ENCODE measurements at regions not wholly inside any gene's neighbourhood (a gene's known extent, or its start where the extent isn't known, plus 50 kb on each side); places are given as distances from the start of the nearest gene placed in this dataset.
"Not testable (repeated sequence)": the region's sequence is repeated elsewhere in the genome, so short reads cannot be mapped to it uniquely, and the experiment has no call there.

DNA sequence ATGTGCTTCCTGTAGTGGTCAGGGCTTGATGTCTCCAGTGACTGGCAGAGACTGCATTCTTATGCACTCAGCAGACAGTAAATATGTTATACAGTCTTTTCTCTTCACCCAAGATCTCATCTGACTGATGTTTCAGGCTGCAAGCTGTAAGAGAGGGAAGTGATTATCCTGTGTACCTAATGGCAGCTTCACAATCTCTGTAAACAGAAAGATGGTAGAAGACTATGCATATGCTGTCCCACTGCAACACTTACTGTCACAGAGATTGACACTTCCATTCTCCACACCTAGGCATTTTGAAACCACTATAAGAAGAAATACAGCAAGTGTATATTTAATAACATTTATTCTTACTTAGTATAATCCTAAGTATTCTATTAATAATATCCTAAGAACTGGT is 97.6 kb upstream of the ANXA1 start:
- DNase-seq (ENCODE audit: low read depth), result no peak

DNA sequence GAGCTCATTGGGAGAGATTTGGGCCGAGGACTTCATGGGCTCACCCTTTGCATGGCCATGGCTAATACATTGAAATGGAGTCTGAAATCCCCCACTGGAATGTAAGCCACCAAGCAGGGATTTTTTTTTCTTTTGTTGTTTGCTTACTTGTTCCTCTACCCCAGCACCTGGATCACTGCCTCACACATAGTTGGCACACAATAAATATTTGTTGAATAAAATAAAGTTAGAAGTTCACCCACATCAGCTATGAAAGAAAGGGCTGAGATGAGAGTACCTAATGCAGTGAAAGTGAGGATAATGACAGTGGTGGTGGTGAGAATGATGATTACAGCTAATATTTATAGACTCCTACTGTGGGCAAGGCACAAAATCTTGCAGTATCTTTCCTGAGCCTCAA is 98.1 kb upstream of the ANXA1 start:
- no peak for DNase-seq (ENCODE audit: low read depth)

DNA sequence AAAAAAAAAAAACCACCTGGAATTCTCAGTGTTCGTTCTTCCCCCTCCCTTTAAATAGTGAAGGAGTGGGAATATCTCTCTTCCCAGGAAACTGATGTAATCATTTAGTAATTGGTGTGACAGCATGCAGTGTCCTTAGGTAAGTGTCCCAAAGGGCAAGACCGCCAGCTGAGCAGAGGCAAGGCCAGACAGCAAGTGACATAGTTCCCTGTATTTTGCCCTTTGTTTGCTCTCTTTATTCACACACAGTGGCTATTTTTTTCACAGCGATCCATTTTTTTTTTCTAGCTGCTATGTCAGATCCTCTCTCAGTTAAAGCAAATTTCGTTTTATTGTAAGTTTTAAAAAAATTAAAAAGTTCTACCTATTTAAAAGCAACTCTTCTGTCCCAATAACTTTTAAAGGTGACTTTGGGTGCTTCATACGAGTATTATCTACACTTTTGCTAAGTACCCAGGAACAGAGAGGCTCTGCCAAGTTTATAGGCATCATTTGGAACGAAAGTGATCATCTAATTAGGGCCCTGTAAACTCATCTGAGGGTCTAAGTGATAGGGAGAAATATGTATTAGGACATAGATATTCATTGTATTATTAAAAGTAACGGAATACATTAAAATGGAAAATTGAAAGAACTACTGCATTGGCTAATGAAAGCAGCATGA is 98.2 kb upstream of the ALDH1A1 start:
- no peak for DNase-seq (ENCODE audit: low read depth)

DNA sequence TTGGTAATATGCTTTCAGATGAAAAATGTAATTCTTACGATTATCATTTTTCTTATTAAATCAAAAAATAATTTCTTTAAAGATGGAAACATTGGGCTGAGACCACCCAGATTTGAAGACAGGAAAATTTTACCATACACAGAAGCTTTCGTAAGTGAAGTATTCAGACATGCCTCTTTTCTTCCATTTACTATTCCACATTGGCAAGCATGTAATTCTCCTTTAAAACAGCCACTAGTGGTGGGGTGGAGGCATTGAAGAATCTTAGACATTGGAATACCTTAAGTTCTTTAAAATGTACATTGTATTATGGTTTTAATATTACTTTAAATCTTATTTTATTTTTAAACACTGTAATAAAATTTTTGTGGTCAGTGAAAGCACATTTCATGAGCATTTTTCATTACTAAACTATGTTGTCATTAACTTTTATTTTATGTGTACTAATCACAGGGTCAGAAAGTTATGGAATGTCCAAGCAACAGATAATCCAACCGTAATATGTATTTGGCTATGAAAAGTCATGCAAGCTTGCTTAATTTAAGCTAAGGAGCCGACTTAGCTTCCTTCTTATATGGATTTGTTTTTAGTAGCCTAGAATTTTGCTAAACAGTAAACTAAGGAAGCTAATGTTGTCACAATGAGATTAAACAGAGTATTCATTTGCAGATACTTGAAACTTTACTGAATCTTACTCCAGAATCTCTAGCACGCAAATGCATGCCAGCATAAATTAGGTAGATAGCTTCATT is 97.4 kb upstream of the ALDH1A1 start:
- DNase-seq (ENCODE audit: low read depth), result no peak

DNA sequence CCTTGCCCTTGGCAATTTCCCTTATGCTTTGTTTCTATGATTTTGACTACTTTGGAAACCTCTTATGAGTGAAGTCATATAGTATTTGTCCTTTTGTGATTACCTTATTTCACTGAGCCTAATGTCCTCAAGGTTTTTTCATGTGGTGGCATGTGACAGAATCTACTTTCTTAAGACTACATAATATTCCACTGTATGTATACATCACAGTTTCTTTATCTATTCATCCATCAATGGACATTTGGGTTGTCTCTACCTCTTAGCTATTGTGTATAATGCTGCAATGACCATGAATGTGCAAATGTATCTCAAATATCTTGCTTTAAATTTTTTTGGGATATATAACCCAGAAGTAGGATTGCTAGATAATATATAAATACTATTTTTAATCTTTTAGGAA is 96.4 kb upstream of the ALDH1A1 start:
- DNase-seq (ENCODE audit: low read depth), result no peak

DNA sequence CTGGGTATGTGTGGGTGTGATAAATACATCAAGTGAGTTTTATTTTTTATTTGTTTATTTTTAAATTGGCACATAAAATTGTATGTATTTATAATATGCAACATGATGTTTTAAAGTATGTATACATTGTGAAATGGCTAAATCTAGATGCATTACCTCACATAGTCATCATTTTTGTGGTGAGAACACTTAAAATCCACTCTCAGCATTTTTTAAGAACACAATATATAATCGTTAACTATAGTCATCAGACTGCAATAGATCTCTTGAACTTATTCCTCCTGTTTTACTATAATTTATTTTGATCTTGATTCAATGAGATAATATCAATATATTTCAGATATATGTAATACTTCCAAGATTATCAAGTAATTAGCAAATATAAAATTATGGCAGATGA is 93.9 kb upstream of the ALDH1A1 start:
- no peak for DNase-seq (ENCODE audit: low read depth)

DNA sequence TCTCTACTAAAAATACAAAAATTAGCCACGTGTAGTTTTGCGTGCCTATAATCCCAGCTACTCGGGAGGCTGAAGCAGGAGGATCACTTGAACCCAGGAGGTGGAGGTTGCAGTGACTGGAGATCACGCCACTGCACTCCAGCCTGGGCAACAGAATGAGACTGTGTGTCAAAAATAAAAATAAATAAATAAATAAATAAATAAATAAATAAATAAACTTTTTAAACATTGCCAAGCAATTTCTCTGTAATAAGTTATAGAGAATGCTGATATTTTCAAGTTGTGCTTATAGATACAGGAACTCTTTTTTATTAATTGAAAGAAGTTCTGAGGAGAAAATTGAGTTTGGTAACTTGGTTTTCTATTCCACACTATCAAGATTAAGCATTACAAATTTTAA is 91.9 kb upstream of the ALDH1A1 start:
- not testable (repeated sequence) for DNase-seq (ENCODE audit: low read depth)

DNA sequence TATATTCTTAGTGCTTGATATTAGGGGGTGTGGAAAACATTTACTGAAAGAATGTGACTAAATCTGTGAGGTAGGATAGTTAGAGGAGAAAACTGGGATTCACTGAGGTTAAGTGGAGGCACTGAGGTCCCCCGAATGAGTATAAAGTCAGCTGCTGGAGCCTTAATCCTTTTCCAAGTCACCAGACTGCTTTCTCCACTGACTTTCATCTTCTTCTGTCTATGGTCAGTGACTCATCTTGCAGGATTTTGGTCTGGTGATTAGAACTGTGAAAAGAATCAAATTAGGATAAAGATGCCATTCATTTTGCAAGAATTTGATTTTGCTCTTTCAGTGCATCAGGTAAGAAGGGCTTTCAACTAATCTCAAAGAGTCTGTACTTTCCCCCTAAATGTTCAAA is 89.3 kb upstream of the ALDH1A1 start:
- DNase-seq (ENCODE audit: low read depth), result no peak

DNA sequence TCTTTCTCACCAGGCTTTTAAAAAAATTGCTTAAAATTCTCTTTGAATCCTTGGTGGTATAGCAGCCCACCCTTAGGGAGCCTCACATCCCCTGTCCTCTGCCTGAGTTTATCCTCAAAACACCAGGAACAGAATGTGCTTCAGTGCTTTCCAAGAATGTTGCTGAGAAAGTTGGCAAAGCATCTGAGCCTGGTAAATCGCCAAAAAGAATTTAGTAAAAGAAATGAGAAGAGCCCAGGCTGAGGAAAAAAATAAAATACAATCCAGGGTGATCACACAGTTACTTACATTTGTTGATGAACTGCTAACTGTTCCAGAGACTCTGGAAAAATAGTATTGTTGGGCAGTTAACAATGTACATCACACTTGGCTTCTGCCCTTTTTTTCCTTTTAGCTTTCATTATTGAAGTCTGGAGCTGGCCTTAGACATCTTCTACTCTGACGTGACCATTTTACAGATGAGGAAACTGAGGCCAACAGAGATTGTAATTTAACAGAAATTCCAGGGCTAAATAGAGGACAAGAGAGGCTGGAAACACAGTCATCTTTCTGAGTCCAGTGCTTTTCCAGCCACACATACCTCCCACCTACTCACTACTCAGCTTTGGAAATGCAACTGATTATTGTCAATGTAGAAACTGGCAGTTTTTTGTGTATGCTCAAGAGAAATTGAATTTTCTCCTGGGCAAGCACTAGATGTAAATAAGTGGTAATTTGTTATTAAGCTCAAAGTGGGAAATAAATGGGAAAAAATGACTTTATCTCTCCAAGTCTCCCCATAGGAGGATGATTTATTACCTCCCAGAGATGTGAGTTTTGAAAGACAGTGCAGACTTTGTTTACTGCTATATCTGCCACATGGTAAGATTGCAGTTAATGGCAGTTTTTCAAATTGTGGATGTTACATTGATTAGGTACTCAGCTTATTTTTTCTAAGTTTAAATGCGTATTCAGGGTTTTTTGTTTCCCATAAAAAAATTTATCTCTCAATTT is 86.7 kb upstream of the ALDH1A1 start:
- DNase-seq (ENCODE audit: low read depth), result no peak

DNA sequence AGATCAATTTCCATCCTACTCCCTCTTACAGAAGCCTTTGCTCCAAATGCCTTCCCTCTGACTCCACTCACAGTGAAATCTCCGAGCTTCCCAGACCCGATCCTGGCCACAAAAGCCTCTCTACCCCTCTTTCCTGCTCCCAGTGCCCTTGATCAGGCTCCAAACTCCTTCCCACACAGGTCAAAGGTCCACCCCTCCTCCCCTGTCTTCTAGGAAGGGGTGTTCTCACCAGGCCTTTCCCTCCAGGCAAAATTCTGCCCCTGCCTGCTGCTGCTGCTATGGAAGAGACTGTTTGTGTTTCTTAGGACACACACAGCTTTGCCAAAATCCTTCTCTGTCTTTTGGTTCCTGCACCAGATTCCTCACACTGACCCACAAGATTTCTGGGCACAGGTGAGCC is 85.8 kb upstream of the ALDH1A1 start:
- DNase-seq (ENCODE audit: low read depth), result no peak

DNA sequence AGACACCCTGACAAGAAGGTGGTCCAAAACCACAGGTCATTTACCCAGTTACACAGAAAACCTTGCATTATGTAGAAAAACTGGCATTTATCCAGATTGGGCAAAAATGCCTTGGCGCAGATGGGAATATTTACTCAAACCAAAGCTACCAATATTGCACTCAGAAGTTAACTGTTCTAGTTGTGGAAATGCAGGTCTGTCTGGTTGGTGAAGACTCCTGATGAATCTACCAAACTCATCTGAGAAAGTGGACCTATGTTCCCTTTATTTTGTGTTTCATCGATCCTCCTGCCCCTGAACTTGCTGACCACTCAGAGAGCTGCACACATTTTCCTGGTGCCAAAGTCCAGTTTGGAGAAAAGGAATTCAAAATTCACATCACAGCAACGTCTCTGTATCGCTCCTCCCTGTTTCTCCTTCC is 85.2 kb upstream of the ALDH1A1 start:
- no peak for DNase-seq (ENCODE audit: low read depth)

DNA sequence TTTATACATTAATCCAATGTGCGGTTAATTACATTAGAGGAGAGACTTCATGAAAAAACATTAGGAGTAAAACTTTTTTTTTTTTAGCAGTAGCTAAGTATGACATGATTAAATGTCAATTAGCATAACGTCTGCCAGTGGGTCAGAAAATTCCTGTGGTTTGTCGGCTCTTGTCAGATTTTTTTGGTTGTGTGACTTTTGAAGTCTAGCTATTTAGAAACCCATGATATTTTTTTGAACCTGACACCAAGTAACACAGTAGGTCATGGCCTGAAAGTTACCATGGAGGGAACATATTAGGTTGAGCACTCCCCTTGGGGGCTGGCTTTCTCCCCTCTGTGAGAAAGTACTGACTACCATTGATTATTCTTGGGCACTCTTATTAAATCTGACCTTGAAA is 84.8 kb upstream of the ALDH1A1 start:
- DNase-seq (ENCODE audit: low read depth), result no peak

DNA sequence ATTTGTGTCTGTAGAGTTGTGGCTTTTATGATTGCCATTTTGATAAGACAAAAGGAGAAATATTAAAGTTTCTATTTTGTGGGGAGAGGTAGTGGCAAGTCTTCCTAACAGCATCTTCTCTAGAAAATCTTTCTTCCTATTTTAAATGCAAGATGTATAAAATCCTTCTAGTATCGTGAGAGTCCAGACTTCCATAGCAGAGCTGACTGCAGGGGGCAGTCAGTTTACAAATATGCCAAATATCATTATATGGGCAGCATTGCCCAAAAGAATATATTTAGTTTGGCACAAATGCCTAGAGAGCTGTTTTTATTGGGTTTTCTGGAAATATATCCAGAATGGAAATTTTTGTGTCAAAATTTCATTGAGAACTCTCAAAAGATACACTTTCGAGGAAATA is 82.1 kb upstream of the ALDH1A1 start:
- no peak for DNase-seq (ENCODE audit: low read depth)

DNA sequence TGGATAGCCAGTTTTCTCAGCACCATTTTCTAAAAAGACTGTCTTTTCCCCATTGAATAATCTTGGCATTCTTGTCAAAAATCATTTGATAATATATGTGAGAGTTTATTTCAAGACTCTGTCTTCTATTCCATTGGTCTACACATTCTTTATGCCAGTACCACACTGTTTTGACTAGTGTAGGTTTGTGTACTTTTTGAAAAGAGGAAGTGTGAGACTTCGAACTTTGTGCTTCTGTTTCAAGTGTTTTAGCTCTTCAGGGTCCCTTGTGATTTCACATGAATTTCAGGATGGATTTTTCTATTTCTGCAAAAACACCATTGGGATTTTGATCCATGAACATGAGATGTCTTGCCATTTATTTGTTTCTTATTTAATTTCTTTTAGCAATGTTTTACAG is 78.5 kb upstream of the ALDH1A1 start:
- no peak for DNase-seq (ENCODE audit: low read depth)

DNA sequence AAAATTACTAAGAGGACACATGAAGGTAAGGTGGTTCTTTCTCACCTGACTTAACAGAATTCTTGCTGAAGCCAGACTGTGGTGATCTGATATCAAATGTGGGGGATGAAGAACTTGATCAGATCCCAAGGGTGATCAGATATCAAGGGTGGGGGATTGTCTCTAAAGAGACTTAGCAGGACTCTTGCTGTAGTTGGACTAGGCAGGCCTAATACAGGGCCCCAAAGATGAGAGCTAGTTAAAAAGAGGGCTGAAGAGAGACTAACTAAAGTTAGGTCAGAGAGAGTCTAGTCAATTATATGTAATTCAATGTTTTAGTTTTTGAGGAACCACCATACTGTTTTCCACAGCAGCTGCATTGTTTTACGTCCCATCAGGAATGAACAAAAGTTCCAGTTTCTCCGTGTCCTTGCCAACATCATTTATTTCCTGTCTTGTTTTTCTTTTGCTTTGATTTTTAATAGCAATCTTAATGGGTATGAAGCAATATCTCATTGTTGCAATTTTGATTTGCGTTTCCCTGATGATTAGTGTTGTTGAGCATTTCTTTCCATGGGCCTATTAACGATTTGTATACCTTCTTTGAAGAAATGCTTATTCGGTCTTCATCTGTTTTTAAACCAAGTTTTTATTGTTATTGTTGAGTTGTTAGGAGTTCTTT is 77.6 kb upstream of the ALDH1A1 start:
- DNase-seq (ENCODE audit: low read depth), result no peak

DNA sequence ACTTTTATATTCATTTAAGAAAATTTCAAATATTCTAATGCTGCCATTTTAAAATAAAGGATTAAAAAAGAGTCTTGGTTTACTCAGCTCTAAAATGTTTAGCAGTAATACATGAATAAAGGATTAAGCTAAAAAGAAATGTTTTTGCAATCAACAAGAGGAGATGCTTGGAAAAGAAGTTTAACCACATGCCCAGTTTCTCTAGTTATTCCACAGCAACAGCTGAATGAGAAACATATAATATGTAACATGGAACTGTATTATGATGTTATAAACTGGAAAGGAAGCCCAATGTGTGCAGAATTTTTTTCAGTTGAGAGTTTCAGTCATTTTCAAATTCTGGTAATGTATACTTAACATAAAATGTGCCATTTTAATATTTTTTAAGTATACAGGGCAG is 76.5 kb upstream of the ALDH1A1 start:
- no peak for DNase-seq (ENCODE audit: low read depth)

DNA sequence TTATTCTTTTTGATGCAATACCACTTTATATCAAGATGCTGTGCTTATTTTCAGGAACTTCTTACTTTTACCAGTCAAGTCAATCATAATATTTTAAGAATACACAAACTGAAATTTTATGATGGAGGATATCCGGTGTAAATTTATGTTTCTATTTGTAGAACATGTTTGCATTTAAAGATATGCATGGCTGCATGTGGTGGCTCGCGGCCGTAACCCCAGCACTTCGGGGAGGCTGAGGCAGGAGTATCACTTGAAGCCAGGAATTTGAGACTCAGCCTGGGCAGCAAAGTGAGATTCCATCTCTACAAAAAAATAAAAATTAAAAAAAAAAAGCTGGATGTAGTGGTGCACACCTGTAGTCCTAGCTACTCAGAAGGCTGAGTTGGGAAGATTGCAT is 73.5 kb upstream of the ALDH1A1 start:
- DNase-seq (ENCODE audit: low read depth), result no peak

DNA sequence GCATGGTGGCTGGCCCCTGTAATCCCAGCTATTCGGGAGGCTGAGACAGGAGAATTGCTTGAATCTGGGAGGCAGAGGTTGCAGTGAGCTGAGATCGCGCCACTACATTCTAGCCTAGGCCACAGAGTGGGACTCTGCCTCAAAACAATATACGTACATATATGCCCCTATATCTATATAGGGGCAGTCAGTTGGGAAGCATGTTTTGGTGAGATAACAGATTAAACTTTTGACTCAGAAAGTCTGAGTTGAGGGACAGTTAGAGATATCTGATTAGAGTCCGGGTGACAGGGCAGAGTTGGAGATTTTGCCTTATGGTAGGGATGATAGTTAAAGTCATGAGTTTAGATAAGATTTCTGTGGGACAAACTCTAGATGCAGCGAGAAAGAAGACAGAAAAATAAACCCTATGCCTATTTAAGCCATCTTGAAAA is 71.8 kb upstream of the ALDH1A1 start:
- DNase-seq (ENCODE audit: low read depth), result no peak

DNA sequence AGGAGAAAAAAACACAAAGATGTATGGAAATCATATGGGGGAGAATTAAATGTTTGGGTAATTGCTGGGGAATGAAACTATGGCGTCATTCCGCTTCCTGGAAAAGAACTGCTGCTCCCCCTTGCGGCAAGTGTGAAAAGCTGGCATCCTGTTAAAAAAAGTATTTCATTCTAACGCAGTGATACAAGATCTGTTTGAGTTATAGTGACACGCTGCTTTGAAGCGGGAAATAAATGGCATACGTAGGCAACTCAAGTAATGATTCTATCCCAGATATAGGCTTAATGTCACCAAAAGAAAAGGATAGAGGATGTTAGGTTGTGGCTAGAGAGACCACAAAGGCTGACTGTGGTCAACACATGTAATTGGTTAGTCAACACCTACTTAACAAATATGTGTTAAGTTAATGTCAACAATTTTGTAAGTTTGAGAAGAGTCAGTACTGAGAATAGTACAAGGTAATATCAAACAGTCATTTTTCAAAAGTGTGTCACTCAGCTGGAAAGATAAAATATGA is 70.2 kb upstream of the ALDH1A1 start:
- peak; percentile 16 for DNase-seq (ENCODE audit: low read depth)

DNA sequence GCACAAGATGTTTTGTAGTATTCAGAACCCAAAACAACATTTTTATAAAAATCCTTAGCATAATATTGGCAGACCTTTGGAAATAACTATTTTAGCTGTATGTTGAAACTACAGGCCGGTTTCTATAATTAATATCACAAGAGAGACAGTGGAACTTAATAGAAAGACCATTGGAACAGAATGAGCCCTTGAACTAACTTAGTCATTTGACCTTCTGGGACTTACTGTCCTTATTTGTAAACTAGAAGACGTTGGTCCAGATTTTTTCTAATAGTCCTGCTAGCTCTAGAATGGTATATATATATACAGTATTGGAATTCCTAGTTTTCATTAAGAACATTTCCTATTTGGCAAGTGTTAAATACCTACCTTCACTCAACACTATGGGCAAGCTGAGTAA is 69.5 kb upstream of the ALDH1A1 start:
- DNase-seq (ENCODE audit: low read depth), result no peak

DNA sequence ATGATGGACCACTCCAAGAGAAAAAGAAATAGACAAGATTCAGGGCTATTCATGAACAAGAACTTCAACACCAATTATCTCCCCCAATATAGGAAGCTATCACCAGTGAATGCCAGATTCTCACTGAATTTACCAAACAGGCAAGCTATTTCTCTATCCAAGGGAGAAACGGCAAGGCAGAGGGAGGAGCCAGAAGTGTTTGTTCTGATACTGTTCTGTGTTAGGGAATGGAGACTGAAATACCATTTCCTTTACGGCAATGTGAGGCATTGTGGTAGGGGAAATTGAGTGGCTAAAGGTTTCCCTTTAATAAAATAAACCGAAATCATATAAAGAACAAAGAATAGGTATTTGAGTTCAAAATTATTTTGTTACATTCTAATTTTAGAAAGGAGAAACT is 68.0 kb upstream of the ALDH1A1 start:
- DNase-seq (ENCODE audit: low read depth), result no peak

DNA sequence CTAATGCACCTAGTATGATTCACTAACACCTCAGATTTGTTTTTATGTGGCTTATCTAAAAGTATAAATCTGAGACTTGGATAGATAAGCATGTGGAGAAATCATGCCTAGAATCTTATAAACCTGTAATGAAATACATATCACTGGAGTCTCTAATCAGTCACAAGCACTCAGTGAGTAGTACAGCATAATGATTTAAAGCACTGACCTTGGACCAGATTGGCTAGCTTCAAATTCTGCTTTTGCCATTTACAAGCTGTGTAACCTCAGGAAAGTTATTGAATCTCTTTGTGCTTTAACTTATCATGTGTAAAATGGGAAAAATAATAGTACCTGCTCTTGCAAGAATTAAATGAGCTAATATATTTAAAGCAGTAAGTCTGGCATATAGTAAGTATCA is 61.2 kb upstream of the ALDH1A1 start:
- no peak for DNase-seq (ENCODE audit: low read depth)
